ENCODE measurements at regions not wholly inside any gene's neighbourhood (a gene's known extent, or its start where the extent isn't known, plus 50 kb on each side); places are given as distances from the start of the nearest gene placed in this dataset.

DNA sequence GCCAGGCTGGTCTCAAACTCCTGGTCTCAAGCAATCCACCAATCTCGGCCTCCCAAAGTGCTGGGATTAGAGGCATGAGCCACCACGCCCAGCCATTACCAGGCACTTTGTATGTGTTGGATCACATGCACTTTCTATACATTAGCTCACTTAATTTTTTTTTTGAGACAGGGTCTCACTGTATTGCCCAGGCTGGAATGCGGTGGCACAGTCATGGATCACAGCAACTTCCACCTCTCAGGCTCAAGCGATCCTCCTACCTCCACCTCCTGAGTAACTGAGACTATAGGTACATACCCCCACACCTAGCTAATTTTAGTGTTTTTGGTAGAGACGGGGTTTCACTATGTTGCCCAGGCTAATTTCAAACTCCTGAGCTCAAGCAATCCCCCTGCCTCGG is 203.0 kb upstream of the MYL2 start:
- TF ChIP-seq, protein P1, sequence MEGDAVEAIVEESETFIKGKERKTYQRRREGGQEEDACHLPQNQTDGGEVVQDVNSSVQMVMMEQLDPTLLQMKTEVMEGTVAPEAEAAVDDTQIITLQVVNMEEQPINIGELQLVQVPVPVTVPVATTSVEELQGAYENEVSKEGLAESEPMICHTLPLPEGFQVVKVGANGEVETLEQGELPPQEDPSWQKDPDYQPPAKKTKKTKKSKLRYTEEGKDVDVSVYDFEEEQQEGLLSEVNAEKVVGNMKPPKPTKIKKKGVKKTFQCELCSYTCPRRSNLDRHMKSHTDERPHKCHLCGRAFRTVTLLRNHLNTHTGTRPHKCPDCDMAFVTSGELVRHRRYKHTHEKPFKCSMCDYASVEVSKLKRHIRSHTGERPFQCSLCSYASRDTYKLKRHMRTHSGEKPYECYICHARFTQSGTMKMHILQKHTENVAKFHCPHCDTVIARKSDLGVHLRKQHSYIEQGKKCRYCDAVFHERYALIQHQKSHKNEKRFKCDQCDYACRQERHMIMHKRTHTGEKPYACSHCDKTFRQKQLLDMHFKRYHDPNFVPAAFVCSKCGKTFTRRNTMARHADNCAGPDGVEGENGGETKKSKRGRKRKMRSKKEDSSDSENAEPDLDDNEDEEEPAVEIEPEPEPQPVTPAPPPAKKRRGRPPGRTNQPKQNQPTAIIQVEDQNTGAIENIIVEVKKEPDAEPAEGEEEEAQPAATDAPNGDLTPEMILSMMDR (IDR thresholded peaks at IDR 0.05; ENCODE audit: low read length) = no peak
- no peak for TF ChIP-seq EZH2 (optimal IDR thresholded peaks at IDR 0.05; ENCODE audit: low read depth, low read length)

Data from MM.1S (cell line).